ENCODE measurements at regions not wholly inside any gene's neighbourhood (a gene's known extent, or its start where the extent isn't known, plus 50 kb on each side); places are given as distances from the start of the nearest gene placed in this dataset.

DNA sequence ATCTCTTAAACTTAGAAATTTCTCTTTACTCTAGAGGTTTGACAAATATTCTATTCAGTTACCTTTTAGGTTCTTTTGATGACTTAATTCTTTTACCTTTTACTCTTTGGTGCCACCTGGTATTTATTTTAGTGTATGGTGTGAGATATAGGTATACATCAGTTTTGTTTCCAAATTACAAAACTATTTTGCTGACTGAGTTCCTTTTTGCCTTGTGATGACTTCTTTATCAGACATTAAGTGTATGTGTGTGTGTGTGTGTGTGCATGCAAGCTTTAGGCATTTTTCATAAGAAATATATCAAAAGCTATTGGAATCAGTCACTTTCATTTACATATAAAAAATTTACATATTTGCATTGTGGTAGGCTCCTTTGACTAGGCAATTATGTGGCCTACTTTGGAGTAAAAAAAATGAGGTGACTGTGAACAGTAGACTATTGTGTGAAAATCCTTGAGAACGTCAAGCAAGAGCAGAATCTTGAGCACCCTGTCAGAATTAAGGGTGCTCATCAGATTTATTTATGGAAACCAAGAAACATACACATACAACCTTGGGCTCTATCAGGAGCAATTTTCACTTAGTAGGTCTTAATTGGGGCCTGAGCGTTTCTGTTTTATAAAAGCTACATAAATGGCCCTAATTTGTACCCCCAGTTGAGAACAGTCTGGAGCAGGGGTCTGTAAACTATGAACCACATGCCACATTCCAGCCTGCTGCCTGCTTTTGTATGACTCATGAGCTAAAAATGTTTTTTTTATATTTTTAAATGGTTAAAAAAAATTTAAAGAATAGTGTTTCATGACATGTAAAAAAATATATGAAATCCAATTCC is 415.9 kb downstream of the SLC4A3 start:
- WGBS, 2 donors, result 56 to 64% methylated on average over 2 of the region's 2 CpGs
- H3K9me3 ChIP-seq, result no peaks in the 10 kb centered on the region
- intact Hi-C loops (cut with DNase I), result no loop called here
- no peak overlapping the region for H3K4me3 ChIP-seq
- ATAC-seq, result no peak
- H3K4me1 ChIP-seq, result no peaks in the 10 kb centered on the region
- H3K27ac ChIP-seq, result no peak overlapping the region
- no peaks in the 10 kb centered on the region for H3K36me3 ChIP-seq
- peaks cover 0 to 4% (median 0%) of the 10 kb centered on the region in 7 donors for H3K27me3 ChIP-seq
- TF ChIP-seq CTCF (IDR thresholded peaks at IDR 0.05), result no peak
- no peak for DNase-seq

GRCh38 chr2:220043990-220044335 is 416.5 kb downstream of the SLC4A3 start:
- peaks cover 0 to 4% (median 0%) of the 10 kb centered on the region in 7 donors for H3K27me3 ChIP-seq
- TF ChIP-seq CTCF (IDR thresholded peaks at IDR 0.05), result no peak
- WGBS, 2 donors, result 66 to 82% methylated on average over 3 of the region's 3 CpGs
- H3K36me3 ChIP-seq, result no peaks in the 10 kb centered on the region
- no peak overlapping the region for H3K4me3 ChIP-seq
- H3K4me1 ChIP-seq, result no peaks in the 10 kb centered on the region
- no peak overlapping the region for H3K27ac ChIP-seq
- DNase-seq (no peak), ATAC-seq (no peak)
- intact Hi-C loops (cut with DNase I), result no loop called here
- no peaks in the 10 kb centered on the region for H3K9me3 ChIP-seq

DNA sequence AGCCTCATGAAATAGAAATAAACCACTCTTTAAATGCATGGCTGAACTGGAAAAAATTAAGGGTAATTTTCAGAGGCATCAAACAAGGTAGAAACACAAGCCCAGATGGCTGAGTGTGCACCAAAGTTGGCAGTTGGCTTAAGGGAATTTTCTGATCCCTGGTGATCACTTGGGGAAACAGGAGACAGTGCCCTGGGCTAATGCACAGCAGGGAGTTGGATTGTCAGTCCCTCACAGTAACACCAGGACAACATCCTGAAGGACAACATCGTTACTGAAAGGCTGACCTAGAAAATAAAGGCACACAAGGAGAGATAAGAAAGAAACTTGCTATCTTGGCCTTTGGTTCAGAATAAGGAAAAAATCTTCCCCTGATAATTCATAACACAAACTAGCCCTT is 417.0 kb downstream of the SLC4A3 start:
- intact Hi-C loops (cut with DNase I), result no loop called here
- no peak for TF ChIP-seq CTCF (IDR thresholded peaks at IDR 0.05)
- no peak overlapping the region for H3K4me3 ChIP-seq
- no peaks in the 10 kb centered on the region for H3K9me3 ChIP-seq
- H3K27ac ChIP-seq, result no peak overlapping the region
- ATAC-seq (no peak), DNase-seq (no peak)
- 15 to 20% methylated on average over 1 of the region's 1 CpG for WGBS, 2 donors
- no peaks in the 10 kb centered on the region for H3K4me1 ChIP-seq
- H3K36me3 ChIP-seq, result no peaks in the 10 kb centered on the region
- peaks cover 0 to 4% (median 0%) of the 10 kb centered on the region in 7 donors for H3K27me3 ChIP-seq

DNA sequence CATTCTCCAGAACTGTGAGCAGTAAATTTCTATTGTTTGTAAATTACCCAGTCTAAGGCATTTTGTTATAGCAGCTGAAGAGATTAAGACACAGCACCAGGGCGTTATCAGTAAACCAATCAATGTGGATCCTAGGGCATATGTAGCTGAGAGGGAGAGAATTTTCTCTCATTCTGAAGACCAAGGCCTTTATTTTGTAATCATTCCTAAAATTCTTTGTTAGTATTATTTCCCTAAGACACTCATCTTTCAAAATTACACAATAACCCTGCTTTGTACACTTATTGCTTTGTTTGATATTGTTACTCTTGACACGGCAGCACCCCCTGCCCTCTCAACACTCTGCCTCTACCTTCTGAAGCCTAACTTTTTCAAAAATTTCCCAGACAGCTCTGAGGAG is 419.1 kb downstream of the SLC4A3 start:
- Histone ChIP-seq H3K4me1 (no peaks in the 10 kb centered on the region), H3K27ac (no peak overlapping the region), H3K27me3 (no peaks in the 10 kb centered on the region), H3K4me3 (no peak overlapping the region), H3K36me3 (no peaks in the 10 kb centered on the region), H3K9me3 (no peaks in the 10 kb centered on the region)
- no peak for TF ChIP-seq CTCF (IDR thresholded peaks at IDR 0.05)
- ATAC-seq (no peak), DNase-seq (no peak)
- intact Hi-C loops (cut with DNase I), result no loop called here
- 77 to 80% methylated on average over 2 of the region's 2 CpGs for WGBS, 2 donors

Data from heart right ventricle (tissue), 16 donors.